HEK293 (cell line): ENCODE measurements at regions not wholly inside any gene's neighbourhood (a gene's known extent, or its start where the extent isn't known, plus 50 kb on each side); places are given as distances from the start of the nearest gene placed in this dataset.

Experiments used
- HOXA7 ChIP-seq: sonication (generic); formaldehyde crosslinking; IDR thresholded peaks from 2 replicates; pipeline ENCODE4 v1.8.1; 2022; ENCODE audit warnings: missing genetic modification reagents, borderline replicate concordance
- ZBTB17 ChIP-seq: fragments of 450-650 bp; formaldehyde crosslinking; IDR thresholded peaks from 2 replicates; pipeline ENCODE4 v1.5.1; 2016; ENCODE audit warnings: missing biosample characterization, missing genetic modification characterization
- ZBTB7A ChIP-seq: fragments of 450-650 bp; formaldehyde crosslinking; IDR thresholded peaks from 2 replicates; pipeline ENCODE4 v1.5.1; 2016; ENCODE audit warnings: low read depth, missing biosample characterization, missing genetic modification characterization
- ZNF114 ChIP-seq: fragments of 450-650 bp; formaldehyde crosslinking; IDR thresholded peaks from 2 replicates; pipeline ENCODE4 v1.5.0; 2017; ENCODE audit warnings: missing biosample characterization, missing genetic modification characterization
- ZNF354C ChIP-seq: fragments of 450-650 bp; formaldehyde crosslinking; IDR thresholded peaks from 2 replicates; pipeline ENCODE4 v1.5.1; 2016; ENCODE audit warnings: missing biosample characterization, missing genetic modification characterization, low read depth, borderline replicate concordance
- ZNF560 ChIP-seq: fragments of 450-650 bp; formaldehyde crosslinking; IDR thresholded peaks from 2 replicates; pipeline ENCODE4 v1.5.1; 2017; ENCODE audit warnings: missing biosample characterization, missing genetic modification characterization, borderline replicate concordance
- ZNF561 ChIP-seq: fragments of 450-650 bp; IDR thresholded peaks from 2 replicates; pipeline ENCODE4 v1.5.1; 2018; ENCODE audit warnings: missing biosample characterization, missing genetic modification characterization, borderline replicate concordance
- ZNF585B ChIP-seq: fragments of 450-650 bp; formaldehyde crosslinking; IDR thresholded peaks from 2 replicates; pipeline ENCODE4 v1.5.1; 2016; ENCODE audit warnings: missing biosample characterization, missing genetic modification characterization
- ZNF624 ChIP-seq: fragments of 450-650 bp; formaldehyde crosslinking; IDR thresholded peaks from 2 replicates; pipeline ENCODE4 v1.5.1; 2017; ENCODE audit warnings: missing biosample characterization, missing genetic modification characterization
- TF ChIP-seq, protein P1 (sequence below): fragments of 450-650 bp; formaldehyde crosslinking; IDR thresholded peaks from 2 replicates; pipeline ENCODE4 v1.5.1; 2016; ENCODE audit warnings: missing biosample characterization, missing genetic modification characterization
- TF ChIP-seq, protein P2 (sequence below): fragments of 450-650 bp; formaldehyde crosslinking; IDR thresholded peaks from 2 replicates; pipeline ENCODE4 v1.5.1; 2016; ENCODE audit warnings: missing biosample characterization, missing genetic modification characterization

DNA sequence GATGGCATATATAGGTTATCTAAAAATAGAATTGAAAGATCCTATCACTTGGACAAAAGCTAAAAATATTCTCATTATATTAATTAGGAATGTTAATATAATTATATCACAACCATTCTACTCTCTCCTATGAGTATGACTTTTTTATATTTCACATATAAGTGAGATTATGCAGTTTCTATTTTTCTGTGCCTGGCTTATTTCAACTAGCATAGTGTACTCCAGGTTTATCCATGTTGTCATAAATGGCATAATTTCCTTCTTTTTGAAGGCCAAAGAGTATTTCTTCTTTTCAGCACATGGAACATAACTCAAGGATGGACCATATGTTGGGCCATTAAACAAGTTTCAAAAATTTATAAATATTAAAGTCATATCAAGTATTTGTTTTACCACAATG, 421.2 kb upstream of the CTSO start:
- no peak for TF ChIP-seq ZNF354C (tag by site-specific recombination)
- TF ChIP-seq ZNF624 (tag by site-specific recombination), result no peak
- no peak for TF ChIP-seq ZNF560 (tag by site-specific recombination)
- TF ChIP-seq, protein P1, sequence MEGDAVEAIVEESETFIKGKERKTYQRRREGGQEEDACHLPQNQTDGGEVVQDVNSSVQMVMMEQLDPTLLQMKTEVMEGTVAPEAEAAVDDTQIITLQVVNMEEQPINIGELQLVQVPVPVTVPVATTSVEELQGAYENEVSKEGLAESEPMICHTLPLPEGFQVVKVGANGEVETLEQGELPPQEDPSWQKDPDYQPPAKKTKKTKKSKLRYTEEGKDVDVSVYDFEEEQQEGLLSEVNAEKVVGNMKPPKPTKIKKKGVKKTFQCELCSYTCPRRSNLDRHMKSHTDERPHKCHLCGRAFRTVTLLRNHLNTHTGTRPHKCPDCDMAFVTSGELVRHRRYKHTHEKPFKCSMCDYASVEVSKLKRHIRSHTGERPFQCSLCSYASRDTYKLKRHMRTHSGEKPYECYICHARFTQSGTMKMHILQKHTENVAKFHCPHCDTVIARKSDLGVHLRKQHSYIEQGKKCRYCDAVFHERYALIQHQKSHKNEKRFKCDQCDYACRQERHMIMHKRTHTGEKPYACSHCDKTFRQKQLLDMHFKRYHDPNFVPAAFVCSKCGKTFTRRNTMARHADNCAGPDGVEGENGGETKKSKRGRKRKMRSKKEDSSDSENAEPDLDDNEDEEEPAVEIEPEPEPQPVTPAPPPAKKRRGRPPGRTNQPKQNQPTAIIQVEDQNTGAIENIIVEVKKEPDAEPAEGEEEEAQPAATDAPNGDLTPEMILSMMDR, result no peak
- TF ChIP-seq ZBTB7A (tag by site-specific recombination), result no peak
- no peak for TF ChIP-seq ZNF561 (tag by site-specific recombination)
- no peak for TF ChIP-seq HOXA7 (CRISPR knock-in tag)
- TF ChIP-seq ZNF585B (tag by site-specific recombination), result no peak
- TF ChIP-seq, protein P2, sequence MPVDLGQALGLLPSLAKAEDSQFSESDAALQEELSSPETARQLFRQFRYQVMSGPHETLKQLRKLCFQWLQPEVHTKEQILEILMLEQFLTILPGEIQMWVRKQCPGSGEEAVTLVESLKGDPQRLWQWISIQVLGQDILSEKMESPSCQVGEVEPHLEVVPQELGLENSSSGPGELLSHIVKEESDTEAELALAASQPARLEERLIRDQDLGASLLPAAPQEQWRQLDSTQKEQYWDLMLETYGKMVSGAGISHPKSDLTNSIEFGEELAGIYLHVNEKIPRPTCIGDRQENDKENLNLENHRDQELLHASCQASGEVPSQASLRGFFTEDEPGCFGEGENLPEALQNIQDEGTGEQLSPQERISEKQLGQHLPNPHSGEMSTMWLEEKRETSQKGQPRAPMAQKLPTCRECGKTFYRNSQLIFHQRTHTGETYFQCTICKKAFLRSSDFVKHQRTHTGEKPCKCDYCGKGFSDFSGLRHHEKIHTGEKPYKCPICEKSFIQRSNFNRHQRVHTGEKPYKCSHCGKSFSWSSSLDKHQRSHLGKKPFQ (tag by site-specific recombination), result no peak
- TF ChIP-seq ZBTB17, result no peak
- TF ChIP-seq ZNF114 (tag by site-specific recombination), result no peak
